ENCODE measurements at regions not wholly inside any gene's neighbourhood (a gene's known extent, or its start where the extent isn't known, plus 50 kb on each side); places are given as distances from the start of the nearest gene placed in this dataset.
"Not testable (repeated sequence)": the region's sequence is repeated elsewhere in the genome, so short reads cannot be mapped to it uniquely, and the experiment has no call there.

- ChIA-PET POLR2A (no interaction called here), CTCF (no interaction called here)
Measured at GRCh38 chr1:38585460-38585859, 274.1 kb downstream of the RRAGC start.

- POLR2A ChIA-PET = no interaction called here
- CTCF ChIA-PET = no interaction called here
Measured at GRCh38 chr1:38584448-38585355, 274.9 kb downstream of the RRAGC start.

GRCh38 chr1:38583287-38583686 lies 276.3 kb downstream of the RRAGC start:
- CTCF ChIA-PET, POLR2A ChIA-PET: not testable (repeated sequence)

GRCh38 chr1:38581396-38581795 lies 278.2 kb downstream of the RRAGC start:
- CTCF ChIA-PET = interaction anchor here (1.1 kb wide), 1 partner anchor 9 kb away, joined by 3 read pairs; no protein-coding TSS in a partner anchor
- POLR2A ChIA-PET = no interaction called here

- POLR2A ChIA-PET = no interaction called here
Measured at GRCh38 chr1:38580594-38580993, 279.0 kb downstream of the RRAGC start.

GRCh38 chr1:38579056-38579455 lies 280.5 kb downstream of the RRAGC start:
- ChIA-PET CTCF (no interaction called here), POLR2A (no interaction called here)

More at GRCh38 chr1:38580594-38580993, 279.0 kb downstream of the RRAGC start:
- CTCF ChIA-PET = interaction anchor here (1.1 kb wide), 1 partner anchor 9 kb away, joined by 3 read pairs; no protein-coding TSS in a partner anchor

- POLR2A ChIA-PET = no interaction called here
- CTCF ChIA-PET = no interaction called here
Measured at GRCh38 chr1:38578271-38578951, 281.2 kb downstream of the RRAGC start.

- POLR2A ChIA-PET = no interaction called here
- CTCF ChIA-PET = no interaction called here
Measured at GRCh38 chr1:38577937-38578270, 281.7 kb downstream of the RRAGC start.

GRCh38 chr1:38577385-38577784 lies 282.2 kb downstream of the RRAGC start:
- ChIA-PET CTCF (no interaction called here), POLR2A (no interaction called here)

GRCh38 chr1:38576241-38576640 lies 283.3 kb downstream of the RRAGC start:
- POLR2A ChIA-PET = no interaction called here
- CTCF ChIA-PET = no interaction called here

GRCh38 chr1:38571726-38572125 lies 287.8 kb downstream of the RRAGC start:
- POLR2A ChIA-PET = no interaction called here
- CTCF ChIA-PET = interaction anchor here (0.7 kb wide), 1 partner anchor 9 kb away, joined by 3 read pairs; no protein-coding TSS in a partner anchor

GRCh38 chr1:38570657-38570975 lies 289.0 kb downstream of the RRAGC start:
- POLR2A ChIA-PET = no interaction called here
- CTCF ChIA-PET = no interaction called here

GRCh38 chr1:38569932-38570656 lies 289.5 kb downstream of the RRAGC start:
- CTCF ChIA-PET = no interaction called here
- POLR2A ChIA-PET = no interaction called here

GRCh38 chr1:38568061-38568857 lies 291.3 kb downstream of the RRAGC start:
- ChIA-PET POLR2A (no interaction called here), CTCF (interaction anchor here (0.6 kb wide), 1 partner anchor 61 kb away, joined by 3 read pairs; no protein-coding TSS in a partner anchor)

GRCh38 chr1:38567401-38567800 lies 292.2 kb downstream of the RRAGC start:
- ChIA-PET CTCF (no interaction called here), POLR2A (no interaction called here)

GRCh38 chr1:38565020-38565491 lies 294.5 kb downstream of the RRAGC start:
- ChIA-PET CTCF (no interaction called here), POLR2A (no interaction called here)

- ChIA-PET CTCF (no interaction called here), POLR2A (no interaction called here)
Measured at GRCh38 chr1:38563942-38564735, 295.4 kb downstream of the RRAGC start.

- CTCF ChIA-PET = interaction anchor here (0.6 kb wide), 1 partner anchor 65 kb away, joined by 3 read pairs; no protein-coding TSS in a partner anchor
Measured at GRCh38 chr1:38561725-38562124, 297.8 kb downstream of the RRAGC start.

GRCh38 chr1:38561110-38561509 lies 298.5 kb downstream of the RRAGC start:
- ChIA-PET CTCF (no interaction called here), POLR2A (no interaction called here)

More at GRCh38 chr1:38561725-38562124, 297.8 kb downstream of the RRAGC start:
- POLR2A ChIA-PET = no interaction called here
